ENCODE measurements at regions not wholly inside any gene's neighbourhood (a gene's known extent, or its start where the extent isn't known, plus 50 kb on each side); places are given as distances from the start of the nearest gene placed in this dataset.
"Not testable (repeated sequence)": the region's sequence is repeated elsewhere in the genome, so short reads cannot be mapped to it uniquely, and the experiment has no call there.

DNA sequence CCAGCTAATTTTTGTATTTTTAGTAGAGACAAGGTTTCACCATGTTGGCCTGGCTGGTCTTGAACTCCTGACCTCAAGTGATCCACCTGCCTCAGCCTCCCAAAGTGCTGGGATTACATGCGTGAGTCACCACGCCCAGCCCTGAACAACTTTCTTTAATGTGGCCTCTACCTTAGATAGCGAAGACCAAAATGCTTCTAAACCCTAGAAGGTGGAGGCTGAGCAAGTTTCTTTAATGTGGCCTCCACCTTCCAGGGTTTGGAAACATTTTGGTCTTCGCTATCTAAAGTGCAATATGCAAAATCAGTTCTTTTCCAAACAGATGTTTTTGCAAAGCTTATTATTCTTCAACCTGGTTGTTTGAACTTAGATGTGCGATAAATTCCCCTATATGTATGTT, 70.5 kb upstream of the ITGB1 start:
- intact Hi-C loops (cut with micrococcal nuclease): not testable (repeated sequence)

More for the DNA sequence above, 70.5 kb upstream of the ITGB1 start:
- H3K9me1 ChIP-seq (ENCODE audit: insufficient read depth, low read length); H3K79me1 ChIP-seq (ENCODE audit: low read depth in 1 of 2, low read length in 2 of 2); H3K56ac ChIP-seq (ENCODE audit: extremely low read depth, insufficient read depth, low read length); DNase-seq; H3K4ac ChIP-seq (ENCODE audit: low read depth, low read length); H3K23ac ChIP-seq (ENCODE audit: low read depth, low read length); H3K4me2 ChIP-seq (ENCODE audit: low read depth, low read length); H3K9me3 ChIP-seq (ENCODE audit: control insufficient read depth, insufficient read depth, low read length); H3K14ac ChIP-seq (replicated peaks; ENCODE audit: low read depth, low read length); H2BK120ac ChIP-seq (ENCODE audit: low read depth, low read length); H4K5ac ChIP-seq (ENCODE audit: low read depth, low read length); H4K20me1 ChIP-seq (ENCODE audit: insufficient read depth, low read length); H3K4me3 ChIP-seq (ENCODE audit: insufficient read depth, low read depth, low read length); H2BK20ac ChIP-seq (ENCODE audit: low read depth, low read length); dilution Hi-C loops (cut with HindIII; ENCODE audit: low sequenced_read_pairs, unreplicated experiment); H4K8ac ChIP-seq (ENCODE audit: low read depth in 2 of 2, low read length in 2 of 2); H2AK9ac ChIP-seq (replicated peaks; ENCODE audit: low read depth, low read length, poor library complexity); in situ Hi-C loops (cut with MboI; ENCODE audit: low sequenced_read_pairs); H3K27ac ChIP-seq (ENCODE audit: insufficient read depth, low read length); ATAC-seq (ENCODE audit: low read depth); H3K27me3 ChIP-seq (ENCODE audit: control insufficient read depth, insufficient read depth, low read length); H2AK5ac ChIP-seq (ENCODE audit: low read depth, low read length); H3K4me1 ChIP-seq (ENCODE audit: control insufficient read depth, insufficient read depth, low read length); POLR2A ChIA-PET (ENCODE audit: unreplicated experiment); H2BK15ac ChIP-seq (ENCODE audit: low read depth, low read length); H2BK5ac ChIP-seq (ENCODE audit: low read depth, low read length, poor library complexity, severe bottlenecking); H4K91ac ChIP-seq (ENCODE audit: insufficient read depth, low read depth, low read length); H3K36me3 ChIP-seq (ENCODE audit: control insufficient read depth, insufficient read depth, low read length); H3K9ac ChIP-seq (ENCODE audit: low read depth, low read length); BruUV-seq (replicated peaks); H2AFZ ChIP-seq (replicated peaks; ENCODE audit: low read length, poor library complexity); H3K18ac ChIP-seq (ENCODE audit: low read depth, low read length): not testable (repeated sequence)
- WGBS, 2 experiments (ENCODE audit: extremely low coverage in 2 of 2, insufficient read length in 1 of 2): no CpG with 5 or more reads among the region's 5 CpGs
- CTCF ChIA-PET: interaction anchor here (0.8 kb wide), 1 partner anchor 19 kb away, joined by 5 read pairs; no protein-coding TSS in a partner anchor
